OCI-LY1 (cell line): ENCODE measurements at regions not wholly inside any gene's neighbourhood (a gene's known extent, or its start where the extent isn't known, plus 50 kb on each side); places are given as distances from the start of the nearest gene placed in this dataset.
"Not testable (repeated sequence)": the region's sequence is repeated elsewhere in the genome, so short reads cannot be mapped to it uniquely, and the experiment has no call there.

Experiments used
- H2AFZ ChIP-seq: fragments of 200-600 bp; sonication (generic), shearing (Covaris generic); 2 replicates; pipeline ENCODE4 v1.6.0; 2014; ENCODE audit warnings: antibody characterized with exemption, mild to moderate bottlenecking, low read length
- H3F3A ChIP-seq: fragments of 200-600 bp; sonication (generic), shearing (Covaris generic); 2 replicates; pipeline ENCODE4 v1.6.0; 2014; ENCODE audit warnings: mild to moderate bottlenecking, antibody characterized with exemption, low read length, moderate library complexity; ENCODE audit not compliant: insufficient read depth
- H3K27ac ChIP-seq: fragments of 200-600 bp; sonication (generic); 2 replicates; pipeline ENCODE4 v1.5.1; 2014; ENCODE audit warnings: low read length, mixed run types, mild to moderate bottlenecking, low read depth; ENCODE audit not compliant: poor library complexity, severe bottlenecking
- H3K27me3 ChIP-seq: fragments of 200-600 bp; sonication (generic); 2 replicates; pipeline ENCODE4 v1.6.0; 2014; ENCODE audit warnings: antibody characterized with exemption, mild to moderate bottlenecking, low read length, moderate library complexity; ENCODE audit not compliant: insufficient read depth
- H3K36me3 ChIP-seq: fragments of 200-600 bp; sonication (generic); 2 replicates; pipeline ENCODE4 v1.6.1; 2014; ENCODE audit warnings: mild to moderate bottlenecking, antibody characterized with exemption, low read length, moderate library complexity, mixed read lengths; ENCODE audit not compliant: insufficient read depth
- H3K4me1 ChIP-seq: fragments of 200-600 bp; sonication (generic); 2 replicates; pipeline ENCODE4 v1.5.1; 2014; ENCODE audit warnings: mild to moderate bottlenecking, low read length, moderate library complexity; ENCODE audit not compliant: insufficient read depth, severe bottlenecking
- H3K4me2 ChIP-seq: fragments of 200-600 bp; sonication (generic), shearing (Covaris generic); 2 replicates; pipeline ENCODE4 v1.6.1; 2014; ENCODE audit warnings: low read length
- H3K4me3 ChIP-seq: fragments of 200-600 bp; sonication (generic); 2 replicates; pipeline ENCODE4 v1.5.1; 2014; ENCODE audit warnings: low read length, low read depth, mild to moderate bottlenecking, mixed read lengths; ENCODE audit not compliant: poor library complexity, severe bottlenecking
- H3K79me2 ChIP-seq: fragments of 200-600 bp; shearing (Covaris generic); 2 replicates; pipeline ENCODE4 v1.6.1; 2016; ENCODE audit warnings: mixed run types, low read length, mixed read lengths; ENCODE audit not compliant: insufficient read depth
- H3K9ac ChIP-seq: fragments of 200-600 bp; sonication (generic), shearing (Covaris generic); 2 replicates; pipeline ENCODE4 v1.6.1; 2014; ENCODE audit warnings: mild to moderate bottlenecking, low read length, mixed read lengths
- H3K9me2 ChIP-seq: fragments of 200-600 bp; sonication (generic), shearing (Covaris generic); 2 replicates; pipeline ENCODE4 v1.6.1; 2014; ENCODE audit warnings: low read depth, mild to moderate bottlenecking, low read length, mixed read lengths
- H3K9me3 ChIP-seq: fragments of 200-600 bp; shearing (Covaris generic); 2 replicates; pipeline ENCODE4 v1.6.1; 2014; ENCODE audit warnings: low read length, mixed read lengths
- H4K20me1 ChIP-seq: fragments of 200-600 bp; sonication (generic), shearing (Covaris generic); 2 replicates; pipeline ENCODE4 v1.6.0; 2016; ENCODE audit warnings: mild to moderate bottlenecking, low read length; ENCODE audit not compliant: insufficient read depth
- EZH2 ChIP-seq: fragments of 200-600 bp; sonication (generic), shearing (Covaris generic); IDR thresholded peaks from 2 replicates; pipeline ENCODE4 v1.8.0; 2017; ENCODE audit warnings: borderline replicate concordance, mixed run types, mild to moderate bottlenecking, antibody characterized with exemption, low read length, moderate library complexity, mixed read lengths
- TF ChIP-seq, protein P1 (sequence below): fragments of 200-600 bp; sonication (generic), shearing (Covaris generic); IDR thresholded peaks from 2 replicates; pipeline ENCODE4 v1.5.1; 2017; ENCODE audit warnings: mild to moderate bottlenecking, antibody characterized with exemption, low read length, moderate library complexity, mixed read lengths

DNA sequence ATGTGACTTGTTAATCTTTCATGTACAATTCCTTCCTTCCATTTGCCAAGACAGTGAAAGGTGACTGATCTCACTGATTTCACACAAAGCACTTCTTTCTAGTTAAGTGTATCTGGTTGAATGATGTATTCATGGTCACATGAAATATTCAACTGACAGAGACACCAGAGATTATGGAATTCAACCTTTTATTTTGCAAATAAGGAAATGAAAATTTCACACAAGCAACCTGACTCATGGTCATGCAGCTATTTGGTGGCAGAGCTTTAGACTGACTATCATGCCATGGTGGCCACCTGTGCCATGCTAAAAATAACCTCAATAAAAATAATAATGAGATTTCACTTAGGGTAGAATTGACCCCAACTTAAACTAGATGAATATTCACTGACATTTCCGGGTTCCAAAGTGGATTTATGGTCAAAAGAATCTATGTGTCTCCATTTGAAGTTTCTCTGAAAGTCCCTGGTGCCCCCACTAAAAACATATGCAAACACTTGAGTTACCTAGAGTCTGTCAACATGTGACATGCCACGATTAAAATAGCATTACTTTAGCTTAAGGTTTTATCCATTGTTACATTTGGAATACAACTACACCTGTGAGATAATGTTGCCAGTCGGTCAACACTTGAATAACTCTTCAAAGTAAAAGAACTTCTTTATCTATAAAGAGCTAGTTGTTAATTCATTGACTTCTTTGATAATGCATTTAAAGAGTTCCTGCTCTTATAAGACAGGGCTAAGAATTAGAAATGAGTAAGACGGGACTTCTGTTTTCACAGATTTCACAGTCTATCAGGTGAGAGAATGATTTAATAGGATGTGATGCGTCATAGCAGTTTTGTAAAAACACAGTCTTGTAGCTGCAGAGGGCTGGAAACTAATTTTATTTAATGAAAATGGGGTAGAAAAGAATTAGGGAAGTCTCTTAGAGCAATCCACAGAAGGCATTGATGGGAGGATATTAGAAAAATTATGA, 94.6 kb upstream of the OR9G4 start:
- Histone ChIP-seq H3K9me2 (no peaks in the 10 kb centered on the region), H3K4me3 (no peak overlapping the region), H3K36me3 (no peaks in the 10 kb centered on the region), H3F3A (no peaks in the 10 kb centered on the region), H3K27me3 (no peaks in the 10 kb centered on the region), H3K4me1 (no peaks in the 10 kb centered on the region), H3K4me2 (no peak overlapping the region), H3K27ac (no peak overlapping the region), H3K79me2 (no peaks in the 10 kb centered on the region), H3K9me3 (no peaks in the 10 kb centered on the region), H3K9ac (no peak overlapping the region), H2AFZ (no peak overlapping the region), H4K20me1 (no peaks in the 10 kb centered on the region)
- TF ChIP-seq, protein P1, sequence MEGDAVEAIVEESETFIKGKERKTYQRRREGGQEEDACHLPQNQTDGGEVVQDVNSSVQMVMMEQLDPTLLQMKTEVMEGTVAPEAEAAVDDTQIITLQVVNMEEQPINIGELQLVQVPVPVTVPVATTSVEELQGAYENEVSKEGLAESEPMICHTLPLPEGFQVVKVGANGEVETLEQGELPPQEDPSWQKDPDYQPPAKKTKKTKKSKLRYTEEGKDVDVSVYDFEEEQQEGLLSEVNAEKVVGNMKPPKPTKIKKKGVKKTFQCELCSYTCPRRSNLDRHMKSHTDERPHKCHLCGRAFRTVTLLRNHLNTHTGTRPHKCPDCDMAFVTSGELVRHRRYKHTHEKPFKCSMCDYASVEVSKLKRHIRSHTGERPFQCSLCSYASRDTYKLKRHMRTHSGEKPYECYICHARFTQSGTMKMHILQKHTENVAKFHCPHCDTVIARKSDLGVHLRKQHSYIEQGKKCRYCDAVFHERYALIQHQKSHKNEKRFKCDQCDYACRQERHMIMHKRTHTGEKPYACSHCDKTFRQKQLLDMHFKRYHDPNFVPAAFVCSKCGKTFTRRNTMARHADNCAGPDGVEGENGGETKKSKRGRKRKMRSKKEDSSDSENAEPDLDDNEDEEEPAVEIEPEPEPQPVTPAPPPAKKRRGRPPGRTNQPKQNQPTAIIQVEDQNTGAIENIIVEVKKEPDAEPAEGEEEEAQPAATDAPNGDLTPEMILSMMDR, result no peak

DNA sequence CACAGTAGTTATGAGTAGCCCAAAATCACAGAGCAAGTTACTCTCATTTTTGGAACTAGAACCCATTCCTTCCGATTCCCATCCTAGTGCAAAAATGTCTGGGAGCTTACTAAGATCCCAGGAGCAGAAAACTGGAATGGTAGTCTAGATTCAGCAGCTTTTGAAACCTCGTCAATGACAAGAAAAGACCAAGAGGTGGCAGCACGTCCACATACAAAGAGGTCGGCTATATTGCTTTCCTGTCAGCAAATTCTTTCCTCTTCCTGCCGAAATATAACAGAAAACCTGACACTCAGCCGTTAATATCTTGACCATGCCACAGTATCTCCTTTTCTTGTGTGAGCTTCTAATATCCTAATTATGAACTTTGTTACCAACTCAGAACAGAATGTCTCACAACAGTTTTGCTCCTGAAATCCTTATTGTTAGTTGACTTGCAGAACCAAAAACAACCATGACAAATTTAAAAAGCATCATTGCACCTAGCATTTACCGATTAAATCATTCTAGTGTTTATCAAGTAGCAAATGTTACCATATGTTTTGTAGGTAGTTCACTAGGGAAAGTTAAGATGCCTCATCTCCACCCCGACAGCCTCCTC, 92.8 kb upstream of the OR9G4 start:
- Histone ChIP-seq H3K27ac (no peak overlapping the region), H3K9me2 (no peaks in the 10 kb centered on the region), H3K4me2 (no peak overlapping the region), H3K79me2 (no peaks in the 10 kb centered on the region), H3K9me3 (no peaks in the 10 kb centered on the region), H2AFZ (no peak overlapping the region), H3K9ac (no peak overlapping the region), H3K4me1 (no peaks in the 10 kb centered on the region), H3K27me3 (no peaks in the 10 kb centered on the region), H4K20me1 (no peaks in the 10 kb centered on the region), H3K36me3 (no peaks in the 10 kb centered on the region), H3F3A (no peaks in the 10 kb centered on the region), H3K4me3 (no peak overlapping the region)
- TF ChIP-seq, protein P1, result peak; percentile 63; the same call in 1 of the 2 replicates
- no peak for TF ChIP-seq EZH2

DNA sequence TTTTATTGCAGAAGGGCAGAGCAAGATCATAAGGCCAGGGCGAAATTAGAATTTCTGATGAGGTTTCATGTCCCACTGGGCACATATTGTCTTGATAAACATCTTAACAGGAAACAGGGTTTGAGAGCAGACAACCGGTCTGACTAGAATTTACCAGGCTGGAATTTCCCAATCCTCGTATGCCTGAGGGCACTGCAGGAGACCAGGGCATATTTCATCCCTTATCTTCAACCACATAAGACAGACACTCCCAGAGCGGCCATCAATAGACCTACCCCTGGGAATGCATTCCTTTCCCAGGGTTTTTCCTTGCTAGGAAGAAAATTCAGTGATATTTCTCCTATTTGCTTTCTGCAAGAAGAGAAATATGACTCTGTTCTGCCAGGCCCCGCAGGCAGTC, 78.9 kb upstream of the OR9G4 start:
- not testable (repeated sequence) for H3K4me1 ChIP-seq, H3K4me3 ChIP-seq, H3K27me3 ChIP-seq, H3K36me3 ChIP-seq, H3K9me3 ChIP-seq, H3K27ac ChIP-seq, H3K9ac ChIP-seq, H3F3A ChIP-seq, H2AFZ ChIP-seq, H3K9me2 ChIP-seq, H4K20me1 ChIP-seq, H3K4me2 ChIP-seq, H3K79me2 ChIP-seq
